ENCODE measurements at regions not wholly inside any gene's neighbourhood (a gene's known extent, or its start where the extent isn't known, plus 50 kb on each side); places are given as distances from the start of the nearest gene placed in this dataset.
"Not testable (repeated sequence)": the region's sequence is repeated elsewhere in the genome, so short reads cannot be mapped to it uniquely, and the experiment has no call there.

GRCh38 chr1:238364214-238364892, 473.6 kb upstream of the ZP4 start:
- no peak for TF ChIP-seq ZNF274 (IDR thresholded peaks at IDR 0.05; ENCODE audit: low read depth, low read length)
- H3K4me3 ChIP-seq (ENCODE audit: low read length): no peak overlapping the region

- H3K4me3 ChIP-seq (ENCODE audit: low read length): no peak overlapping the region
- TF ChIP-seq ZNF274 (IDR thresholded peaks at IDR 0.05; ENCODE audit: low read depth, low read length): no peak
Measured at GRCh38 chr1:238360474-238360873, 469.8 kb upstream of the ZP4 start.

- no peak for TF ChIP-seq ZNF274 (IDR thresholded peaks at IDR 0.05; ENCODE audit: low read depth, low read length)
- no peak overlapping the region for H3K4me3 ChIP-seq (ENCODE audit: low read length)
Measured at GRCh38 chr1:238350471-238350870, 459.7 kb upstream of the ZP4 start.

- TF ChIP-seq ZNF274 (IDR thresholded peaks at IDR 0.05; ENCODE audit: low read depth, low read length): no peak
- no peak overlapping the region for H3K4me3 ChIP-seq (ENCODE audit: low read length)
Measured at GRCh38 chr1:238346340-238346739, 455.6 kb upstream of the ZP4 start.

GRCh38 chr1:238345837-238346236, 455.1 kb upstream of the ZP4 start:
- no peak overlapping the region for H3K4me3 ChIP-seq (ENCODE audit: low read length)
- no peak for TF ChIP-seq ZNF274 (IDR thresholded peaks at IDR 0.05; ENCODE audit: low read depth, low read length)

- TF ChIP-seq ZNF274 (IDR thresholded peaks at IDR 0.05; ENCODE audit: low read depth, low read length): no peak
- no peak overlapping the region for H3K4me3 ChIP-seq (ENCODE audit: low read length)
Measured at GRCh38 chr1:238343852-238344251, 453.1 kb upstream of the ZP4 start.

- no peak overlapping the region for H3K4me3 ChIP-seq (ENCODE audit: low read length)
- TF ChIP-seq ZNF274 (IDR thresholded peaks at IDR 0.05; ENCODE audit: low read depth, low read length): no peak
Measured at GRCh38 chr1:238341395-238341794, 450.7 kb upstream of the ZP4 start.

- TF ChIP-seq ZNF274 (IDR thresholded peaks at IDR 0.05; ENCODE audit: low read depth, low read length): no peak
- no peak overlapping the region for H3K4me3 ChIP-seq (ENCODE audit: low read length)
Measured at GRCh38 chr1:238340989-238341388, 450.3 kb upstream of the ZP4 start.

GRCh38 chr1:238336531-238336930, 445.8 kb upstream of the ZP4 start:
- no peak for TF ChIP-seq ZNF274 (IDR thresholded peaks at IDR 0.05; ENCODE audit: low read depth, low read length)
- H3K4me3 ChIP-seq (ENCODE audit: low read length): no peak overlapping the region

GRCh38 chr1:238334170-238334569, 443.4 kb upstream of the ZP4 start:
- no peak overlapping the region for H3K4me3 ChIP-seq (ENCODE audit: low read length)
- no peak for TF ChIP-seq ZNF274 (IDR thresholded peaks at IDR 0.05; ENCODE audit: low read depth, low read length)

GRCh38 chr1:238331557-238331956, 440.8 kb upstream of the ZP4 start:
- H3K4me3 ChIP-seq (ENCODE audit: low read length): no peak overlapping the region
- TF ChIP-seq ZNF274 (IDR thresholded peaks at IDR 0.05; ENCODE audit: low read depth, low read length): no peak

- H3K4me3 ChIP-seq (ENCODE audit: low read length): no peak overlapping the region
- no peak for TF ChIP-seq ZNF274 (IDR thresholded peaks at IDR 0.05; ENCODE audit: low read depth, low read length)
Measured at GRCh38 chr1:238329671-238330070, 438.9 kb upstream of the ZP4 start.

- H3K4me3 ChIP-seq (ENCODE audit: low read length): not testable (repeated sequence)
Measured at GRCh38 chr1:238327033-238327432, 436.3 kb upstream of the ZP4 start.

- H3K4me3 ChIP-seq (ENCODE audit: low read length): not testable (repeated sequence)
Measured at GRCh38 chr1:238326479-238326878, 435.8 kb upstream of the ZP4 start.

GRCh38 chr1:238324211-238324864, 433.6 kb upstream of the ZP4 start:
- H3K4me3 ChIP-seq (ENCODE audit: low read length): no peak overlapping the region
- no peak for TF ChIP-seq ZNF274 (IDR thresholded peaks at IDR 0.05; ENCODE audit: low read depth, low read length)

- no peak overlapping the region for H3K4me3 ChIP-seq (ENCODE audit: low read length)
Measured at GRCh38 chr1:238323490-238323889, 432.8 kb upstream of the ZP4 start.

More at GRCh38 chr1:238323490-238323889, 432.8 kb upstream of the ZP4 start:
- no peak for TF ChIP-seq ZNF274 (IDR thresholded peaks at IDR 0.05; ENCODE audit: low read depth, low read length)
